ENCODE measurements at regions not wholly inside any gene's neighbourhood (a gene's known extent, or its start where the extent isn't known, plus 50 kb on each side); places are given as distances from the start of the nearest gene placed in this dataset.
"Not testable (repeated sequence)": the region's sequence is repeated elsewhere in the genome, so short reads cannot be mapped to it uniquely, and the experiment has no call there.

DNA sequence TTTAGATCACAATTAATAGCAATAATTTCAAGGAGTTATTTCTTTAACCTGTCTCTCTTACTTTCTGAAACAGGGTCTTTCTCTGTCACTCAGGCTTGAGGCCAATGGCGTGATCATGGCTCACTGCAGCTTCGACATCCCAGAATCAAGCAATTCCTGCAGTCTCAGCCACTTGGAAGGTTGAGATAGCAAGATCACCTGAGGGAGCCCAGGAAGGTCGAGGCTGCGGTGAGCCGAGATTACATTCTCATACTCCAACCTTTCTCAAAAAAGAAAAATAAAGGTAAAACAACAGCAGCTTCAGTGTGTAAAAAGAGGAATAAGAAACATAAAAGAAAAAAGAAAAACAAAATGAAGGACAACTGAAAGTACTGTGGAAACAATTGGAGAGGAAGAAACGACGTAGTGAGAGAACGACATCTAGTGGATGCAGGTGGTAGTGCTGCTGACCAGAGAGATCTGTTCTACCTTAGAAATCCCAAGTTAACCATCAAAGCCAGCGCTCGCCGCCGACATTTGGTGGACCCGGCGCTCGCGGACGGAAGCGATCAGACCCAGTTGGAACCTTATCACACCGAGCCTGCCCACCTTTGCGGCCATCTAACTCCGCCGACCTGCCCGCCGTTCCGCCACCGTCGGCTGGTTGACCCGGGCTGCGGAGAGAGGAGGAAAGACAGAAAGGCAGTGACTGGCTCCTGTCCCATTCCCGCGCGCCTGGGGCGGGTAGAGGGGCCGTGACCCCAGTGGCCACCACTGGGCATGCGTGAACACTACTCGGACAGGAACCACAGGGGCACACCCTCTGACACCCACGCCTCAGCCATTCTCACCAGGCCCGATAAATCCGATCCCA, 196.1 kb downstream of the ALG10 start:
- DNase-seq (ENCODE audit: low read depth), result peak; percentile 69
- TF ChIP-seq, protein P1, sequence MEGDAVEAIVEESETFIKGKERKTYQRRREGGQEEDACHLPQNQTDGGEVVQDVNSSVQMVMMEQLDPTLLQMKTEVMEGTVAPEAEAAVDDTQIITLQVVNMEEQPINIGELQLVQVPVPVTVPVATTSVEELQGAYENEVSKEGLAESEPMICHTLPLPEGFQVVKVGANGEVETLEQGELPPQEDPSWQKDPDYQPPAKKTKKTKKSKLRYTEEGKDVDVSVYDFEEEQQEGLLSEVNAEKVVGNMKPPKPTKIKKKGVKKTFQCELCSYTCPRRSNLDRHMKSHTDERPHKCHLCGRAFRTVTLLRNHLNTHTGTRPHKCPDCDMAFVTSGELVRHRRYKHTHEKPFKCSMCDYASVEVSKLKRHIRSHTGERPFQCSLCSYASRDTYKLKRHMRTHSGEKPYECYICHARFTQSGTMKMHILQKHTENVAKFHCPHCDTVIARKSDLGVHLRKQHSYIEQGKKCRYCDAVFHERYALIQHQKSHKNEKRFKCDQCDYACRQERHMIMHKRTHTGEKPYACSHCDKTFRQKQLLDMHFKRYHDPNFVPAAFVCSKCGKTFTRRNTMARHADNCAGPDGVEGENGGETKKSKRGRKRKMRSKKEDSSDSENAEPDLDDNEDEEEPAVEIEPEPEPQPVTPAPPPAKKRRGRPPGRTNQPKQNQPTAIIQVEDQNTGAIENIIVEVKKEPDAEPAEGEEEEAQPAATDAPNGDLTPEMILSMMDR (conservative IDR thresholded peaks at IDR 0.05; ENCODE audit: control insufficient read depth, insufficient read depth, low read depth, low read length), result peak; percentile 92
- H3K4me3 ChIP-seq (ENCODE audit: control insufficient read depth, low read depth, low read length), result peak overlapping the region; percentile 4

DNA sequence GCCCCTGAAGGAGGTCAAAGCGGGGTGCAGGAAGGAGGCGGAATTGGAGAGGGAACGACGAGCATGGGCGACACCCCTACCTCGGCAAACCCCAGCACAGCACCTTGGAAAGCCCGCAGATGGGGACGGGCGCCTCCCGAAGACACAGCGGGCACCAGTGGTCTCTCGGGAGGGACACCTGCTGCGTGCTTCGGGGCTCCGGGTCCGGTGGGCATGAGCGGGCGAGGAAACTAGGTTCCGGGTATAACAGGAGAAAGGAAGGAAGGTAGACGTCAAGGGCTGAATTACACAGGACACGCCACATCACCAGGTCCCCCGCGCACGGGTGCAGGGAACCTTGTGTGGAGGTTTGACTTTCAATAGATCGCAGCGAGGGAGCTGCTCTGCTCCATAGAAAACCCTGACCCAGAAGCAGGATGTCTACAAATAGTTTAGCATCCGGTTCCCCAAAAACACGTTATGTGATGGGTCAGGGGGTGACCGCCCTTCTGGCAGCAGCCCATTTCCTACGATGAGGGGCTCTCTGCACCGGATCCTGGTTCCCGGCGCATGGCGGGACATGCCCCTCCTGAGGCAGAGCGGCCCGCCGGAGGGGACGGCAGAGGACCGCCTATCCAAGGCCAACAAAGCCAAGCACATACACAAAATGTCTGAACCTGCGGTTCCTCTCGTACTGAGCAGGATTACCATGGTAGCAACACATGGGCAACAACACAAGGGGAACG, 196.9 kb downstream of the ALG10 start:
- DNase-seq (ENCODE audit: low read depth), result peak; percentile 6
- TF ChIP-seq, protein P1 (conservative IDR thresholded peaks at IDR 0.05; ENCODE audit: control insufficient read depth, insufficient read depth, low read depth, low read length), result no peak
- H3K4me3 ChIP-seq (ENCODE audit: control insufficient read depth, low read depth, low read length), result no peak overlapping the region

DNA sequence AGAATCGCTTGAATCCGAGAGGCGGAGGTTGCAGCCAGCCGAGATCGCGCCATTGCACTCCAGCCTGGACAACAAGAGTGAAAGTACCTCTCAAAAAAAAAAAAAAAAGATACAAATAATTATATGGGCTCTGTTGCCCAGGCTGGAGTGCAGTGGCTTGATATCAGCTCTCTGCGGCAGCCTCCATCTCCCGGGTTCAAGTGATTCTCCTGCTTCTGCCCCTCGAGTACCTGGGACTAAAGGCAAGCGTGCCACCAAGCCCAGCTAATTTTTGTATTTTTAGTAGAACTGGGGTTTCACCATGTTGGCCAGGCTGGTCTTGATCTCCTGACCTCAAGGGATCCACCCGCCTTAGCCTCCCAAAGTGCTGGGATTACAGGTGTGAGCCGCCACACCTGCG, 197.8 kb downstream of the ALG10 start:
- H3K4me3 ChIP-seq (ENCODE audit: control insufficient read depth, low read depth, low read length); DNase-seq (ENCODE audit: low read depth): not testable (repeated sequence)

DNA sequence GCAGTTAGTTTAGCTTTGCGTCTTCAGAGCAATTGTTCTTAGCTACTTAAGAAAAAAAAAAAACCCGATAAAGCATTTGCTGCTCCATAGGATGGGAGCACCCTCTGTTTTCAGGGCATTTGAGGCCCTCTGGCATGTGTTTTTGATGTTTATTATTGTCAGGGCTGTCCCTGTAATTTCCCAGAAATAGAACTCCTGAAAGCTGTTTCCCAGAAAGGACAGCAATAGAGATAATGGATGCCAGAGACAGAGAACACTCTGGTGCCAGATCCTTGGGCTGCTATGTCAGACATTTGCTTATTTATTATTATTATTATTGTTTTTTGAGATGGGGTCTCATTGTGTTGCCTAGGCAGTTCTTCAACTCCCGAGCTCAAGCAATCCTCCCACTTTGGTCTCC, 201.3 kb downstream of the ALG10 start:
- no peak overlapping the region for H3K4me3 ChIP-seq (ENCODE audit: control insufficient read depth, low read depth, low read length)
- TF ChIP-seq, protein P1 (conservative IDR thresholded peaks at IDR 0.05; ENCODE audit: control insufficient read depth, insufficient read depth, low read depth, low read length), result no peak
- DNase-seq (ENCODE audit: low read depth), result no peak

DNA sequence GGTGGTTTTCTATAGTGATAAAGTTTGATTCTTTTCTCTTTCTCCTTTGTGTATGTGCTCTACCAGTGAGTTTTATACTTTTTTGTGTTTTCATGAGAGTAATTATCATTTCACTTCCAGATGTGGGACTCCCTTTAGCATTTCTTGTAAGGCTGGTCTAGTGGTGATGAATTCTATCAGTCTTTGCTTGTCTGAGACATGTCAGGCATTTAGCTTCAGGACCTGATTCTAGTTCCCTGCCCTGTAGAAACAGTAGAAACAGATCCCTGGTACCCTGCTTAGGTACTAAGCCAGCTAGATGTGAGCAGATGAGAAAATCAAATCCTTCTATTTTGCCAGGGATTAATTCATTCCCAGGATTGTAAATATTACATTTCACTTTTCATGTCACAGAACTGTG, 203.7 kb downstream of the ALG10 start:
- DNase-seq (ENCODE audit: low read depth); H3K4me3 ChIP-seq (ENCODE audit: control insufficient read depth, low read depth, low read length): not testable (repeated sequence)

DNA sequence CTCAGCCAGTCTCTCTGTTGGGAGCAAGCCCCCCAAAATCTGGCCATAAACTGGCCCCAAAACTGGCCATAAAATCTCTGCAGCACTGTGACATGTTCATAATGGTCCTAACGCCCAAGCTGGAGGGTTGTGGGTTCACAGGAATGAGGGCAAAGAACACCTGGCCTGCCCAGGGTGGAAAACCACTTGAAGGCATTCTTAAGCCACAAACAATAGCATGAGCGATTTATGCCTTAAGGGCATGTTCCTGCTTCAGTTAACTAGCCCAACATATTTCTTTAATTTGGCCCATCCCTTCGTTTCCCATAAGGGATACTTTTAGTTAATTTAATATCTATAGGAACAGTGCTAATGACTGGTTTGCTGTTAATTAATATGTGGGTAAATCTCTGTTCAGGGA, 205.8 kb downstream of the ALG10 start:
- not testable (repeated sequence) for DNase-seq (ENCODE audit: low read depth); H3K4me3 ChIP-seq (ENCODE audit: control insufficient read depth, low read depth, low read length)

DNA sequence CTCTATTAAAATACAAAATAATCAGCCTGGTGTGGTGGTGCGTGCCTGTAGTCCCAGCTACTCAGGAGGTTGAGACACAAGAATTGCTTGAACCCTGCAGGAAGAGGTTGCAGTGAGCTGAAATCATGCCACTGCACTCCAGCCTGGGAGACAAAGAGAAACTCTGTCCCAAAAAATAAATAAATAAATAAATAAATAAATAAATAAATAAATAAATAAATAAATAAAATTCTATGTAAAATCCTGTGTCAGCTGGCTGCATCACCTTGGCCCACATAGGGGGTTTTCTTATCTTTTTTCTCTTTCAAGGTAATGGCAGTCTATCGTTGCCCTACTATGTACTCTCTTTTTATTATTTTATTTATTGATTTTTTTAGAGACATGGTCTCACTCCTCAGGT, 206.7 kb downstream of the ALG10 start:
- not testable (repeated sequence) for H3K4me3 ChIP-seq (ENCODE audit: control insufficient read depth, low read depth, low read length); DNase-seq (ENCODE audit: low read depth)

DNA sequence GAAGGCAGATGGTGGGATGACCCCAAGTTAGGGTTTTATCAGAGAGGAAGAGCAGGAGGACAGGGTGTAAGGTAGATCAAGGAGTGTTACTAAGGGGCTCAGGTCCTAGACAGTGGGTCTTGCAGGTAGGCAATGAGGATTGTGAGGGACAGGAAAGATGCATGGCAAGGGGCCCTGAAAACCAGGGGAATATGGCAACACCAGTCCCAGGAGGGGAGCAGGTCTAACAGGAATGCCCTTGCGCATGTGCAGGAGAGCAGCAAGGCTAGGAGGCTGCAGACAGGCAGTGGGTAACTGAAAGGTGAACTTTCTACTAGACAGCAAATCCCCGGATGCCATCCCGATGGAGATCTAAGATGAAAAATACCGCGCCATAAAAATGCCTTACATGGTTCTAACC, 211.3 kb downstream of the ALG10 start:
- no peak overlapping the region for H3K4me3 ChIP-seq (ENCODE audit: control insufficient read depth, low read depth, low read length)
- no peak for DNase-seq (ENCODE audit: low read depth)
- TF ChIP-seq, protein P1 (conservative IDR thresholded peaks at IDR 0.05; ENCODE audit: control insufficient read depth, insufficient read depth, low read depth, low read length), result no peak

DNA sequence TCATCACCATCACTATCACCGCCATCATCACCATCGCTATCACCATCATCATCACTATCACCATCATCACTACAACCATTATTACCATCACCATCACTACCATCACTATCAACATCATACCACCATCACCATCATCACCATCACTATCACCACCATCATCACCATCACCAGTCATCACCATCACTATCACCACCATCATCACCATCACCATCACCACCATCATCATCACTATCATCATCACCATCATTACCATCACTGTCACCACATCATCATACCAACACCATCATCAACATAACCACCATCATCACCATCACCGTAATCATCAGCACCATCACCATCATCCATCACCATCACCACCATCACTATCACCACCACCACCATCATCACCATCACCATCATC, 213.8 kb downstream of the ALG10 start:
- DNase-seq (ENCODE audit: low read depth), result no peak
- H3K4me3 ChIP-seq (ENCODE audit: control insufficient read depth, low read depth, low read length), result no peak overlapping the region
- TF ChIP-seq, protein P1 (conservative IDR thresholded peaks at IDR 0.05; ENCODE audit: control insufficient read depth, insufficient read depth, low read depth, low read length), result no peak

All from fibroblast of mammary gland (primary cell).